Activated CD8-positive, alpha-beta memory T cell treated with anti-CD3 and anti-CD28 coated beads, Interleukin-2, amount 50 U/mL, for 4 hours (primary cell): ENCODE measurements at regions not wholly inside any gene's neighbourhood (a gene's known extent, or its start where the extent isn't known, plus 50 kb on each side); places are given as distances from the start of the nearest gene placed in this dataset.

Source experiments
- DNase-seq: peaks from one replicate; pipeline ENCODE4 v3.0.0-alpha.2; 2020

GRCh38 chr6:164195942-164196281 is 781.4 kb downstream of the QKI start:
- DNase-seq: no peak

DNA sequence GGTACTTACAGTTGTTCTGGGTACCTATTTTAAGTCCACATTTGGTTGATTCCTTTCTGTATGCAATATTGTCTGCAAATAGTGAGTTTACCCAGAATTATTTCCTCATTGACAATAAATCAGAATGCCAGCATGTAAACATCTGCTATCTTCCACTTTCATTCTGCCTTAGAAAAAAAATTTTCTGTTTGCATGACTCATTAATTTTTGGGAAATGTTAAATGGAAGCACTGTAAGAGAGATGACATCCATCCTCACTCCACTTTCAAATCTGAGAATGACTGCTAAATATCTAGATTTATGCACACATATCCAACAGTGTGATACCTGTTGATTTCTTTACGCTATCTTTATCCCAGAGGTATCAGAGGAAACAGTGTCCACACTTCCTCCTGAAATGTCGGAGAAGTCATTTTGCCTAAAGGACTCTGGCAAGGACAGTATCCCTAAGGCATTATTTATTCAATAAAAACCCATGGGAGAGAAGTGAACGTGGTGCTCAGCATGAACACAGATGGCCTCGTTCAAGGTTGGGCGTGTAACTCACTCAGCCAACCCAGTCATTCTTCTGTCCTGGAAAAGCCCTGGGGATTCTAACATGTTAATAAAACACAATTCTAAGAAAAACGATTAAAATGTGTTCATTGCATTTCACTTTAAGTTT is 780.9 kb downstream of the QKI start:
- DNase-seq: no peak

DNA sequence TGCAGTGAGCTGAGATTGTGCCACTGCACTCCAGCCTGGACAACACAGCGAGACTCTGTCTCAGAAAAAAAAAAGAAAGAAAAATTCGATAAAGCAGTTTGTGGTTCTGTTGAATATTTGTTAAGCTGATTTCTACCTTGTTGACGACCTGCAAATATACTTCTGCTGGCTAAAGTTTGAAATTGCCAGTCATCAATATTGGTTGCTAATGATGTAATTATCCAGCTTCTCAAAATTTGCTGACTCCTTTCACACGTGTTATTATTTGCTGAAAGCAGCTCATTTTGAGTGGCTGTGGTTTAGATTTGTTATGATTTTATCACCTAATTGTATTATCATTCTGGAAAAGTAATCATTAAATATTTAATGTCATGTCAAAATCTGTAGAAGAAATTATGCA is 774.3 kb downstream of the QKI start:
- DNase-seq: no peak

GRCh38 chr6:164185471-164185871 is 771.0 kb downstream of the QKI start:
- no peak for DNase-seq

DNA sequence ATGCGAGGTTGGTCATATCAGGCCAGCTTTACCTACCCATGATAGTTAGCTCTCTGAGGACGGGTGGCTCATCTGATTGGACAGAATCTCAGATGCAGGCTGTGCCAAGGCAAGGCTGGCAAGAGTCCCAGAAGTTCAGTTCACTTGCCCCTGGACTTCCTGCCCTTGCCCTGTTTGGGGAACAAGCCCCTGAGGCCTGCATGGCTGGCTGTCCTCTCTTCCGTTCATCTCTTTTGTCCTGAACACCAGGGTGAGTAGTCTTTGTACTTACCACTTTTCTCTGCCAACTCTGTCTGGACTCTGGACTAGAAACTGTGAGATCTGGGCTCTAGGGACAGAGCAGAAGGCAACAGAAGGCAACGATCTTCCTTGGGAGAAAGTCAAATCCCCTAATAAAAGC is 769.9 kb downstream of the QKI start:
- DNase-seq: no peak

DNA sequence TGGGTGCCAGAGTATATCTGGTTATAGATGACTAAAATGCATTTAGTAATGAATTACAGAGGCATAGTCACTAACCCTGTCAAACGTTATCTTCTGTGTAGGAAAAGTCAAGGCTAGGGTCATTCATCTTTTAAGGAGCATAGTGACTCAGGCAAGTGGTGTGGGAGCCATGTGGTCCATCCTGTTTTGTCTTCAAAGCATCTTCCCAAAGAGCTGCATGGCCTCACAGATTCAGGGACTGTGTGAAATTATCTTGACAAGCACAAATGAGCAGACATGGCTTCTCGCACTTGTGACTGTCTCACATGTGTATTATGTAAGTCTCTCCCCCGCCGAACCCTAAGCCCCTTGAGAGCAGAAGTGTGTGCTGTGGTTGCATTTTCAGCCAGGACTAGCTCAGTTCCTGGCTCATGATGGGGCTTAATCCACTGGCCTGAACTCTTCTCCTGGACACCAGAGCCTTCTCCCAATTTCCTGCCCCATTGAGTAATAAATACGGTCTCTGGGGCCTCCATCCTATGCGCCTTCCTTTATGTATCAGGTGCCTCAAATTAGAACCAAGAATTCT is 769.1 kb downstream of the QKI start:
- DNase-seq: no peak

DNA sequence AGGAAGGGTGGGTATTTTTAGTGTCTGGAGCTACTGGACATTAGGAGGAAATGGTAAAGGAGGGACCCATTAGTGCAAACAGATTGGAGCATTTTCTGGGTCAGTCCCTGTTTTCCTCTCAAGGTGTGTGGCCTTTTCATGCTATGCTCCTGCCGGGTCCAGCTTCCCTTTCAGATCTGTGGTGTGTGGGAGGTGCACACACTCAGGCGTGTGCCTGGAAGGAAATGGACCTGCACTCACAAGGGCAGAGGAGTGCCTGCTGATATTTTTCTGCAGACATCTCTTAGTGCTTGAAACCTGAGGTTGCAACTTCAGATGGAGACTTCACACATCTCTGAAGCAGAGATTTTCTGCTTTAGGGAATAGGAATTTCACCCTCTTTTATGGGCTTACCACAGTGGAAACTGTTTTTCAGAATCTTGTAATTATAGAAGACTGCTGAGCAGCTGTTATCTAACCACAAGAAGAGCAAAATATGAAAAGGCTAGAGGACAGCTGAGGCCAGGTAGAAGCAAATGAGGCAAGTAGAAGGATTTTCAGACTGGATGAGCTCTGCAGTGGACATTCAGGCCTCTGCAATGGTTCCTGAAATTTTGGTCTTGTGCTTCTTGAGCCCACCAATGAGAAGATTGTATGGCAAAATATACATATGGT is 764.3 kb downstream of the QKI start:
- DNase-seq: no peak

GRCh38 chr6:164169355-164169754 is 754.8 kb downstream of the QKI start:
- DNase-seq: no peak

- DNase-seq: no peak
Observed at GRCh38 chr6:164168595-164168994, 754.1 kb downstream of the QKI start.

GRCh38 chr6:164167873-164168405 is 753.4 kb downstream of the QKI start:
- no peak for DNase-seq

- DNase-seq: no peak
Observed at GRCh38 chr6:164166996-164167395, 752.5 kb downstream of the QKI start.

DNA sequence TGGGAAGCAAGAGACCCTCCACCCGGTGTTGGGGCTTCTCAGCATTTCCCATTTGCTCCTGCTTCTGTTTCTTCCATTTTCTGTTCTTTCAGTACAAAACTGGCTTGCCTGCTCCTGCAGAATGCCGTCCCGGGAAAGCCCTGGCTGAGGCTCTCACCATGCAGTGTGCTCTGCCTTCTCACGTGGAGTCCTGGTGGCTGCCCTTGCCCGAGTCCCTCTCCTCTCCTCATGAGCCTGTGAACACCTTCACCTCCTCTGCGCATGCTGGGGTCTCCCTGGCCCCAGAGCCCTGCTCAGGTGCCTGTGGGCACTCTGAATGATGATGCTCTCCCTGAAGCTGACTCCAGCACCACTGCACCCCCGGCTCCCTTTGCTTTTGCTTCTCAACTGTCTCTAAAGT is 752.0 kb downstream of the QKI start:
- no peak for DNase-seq

DNA sequence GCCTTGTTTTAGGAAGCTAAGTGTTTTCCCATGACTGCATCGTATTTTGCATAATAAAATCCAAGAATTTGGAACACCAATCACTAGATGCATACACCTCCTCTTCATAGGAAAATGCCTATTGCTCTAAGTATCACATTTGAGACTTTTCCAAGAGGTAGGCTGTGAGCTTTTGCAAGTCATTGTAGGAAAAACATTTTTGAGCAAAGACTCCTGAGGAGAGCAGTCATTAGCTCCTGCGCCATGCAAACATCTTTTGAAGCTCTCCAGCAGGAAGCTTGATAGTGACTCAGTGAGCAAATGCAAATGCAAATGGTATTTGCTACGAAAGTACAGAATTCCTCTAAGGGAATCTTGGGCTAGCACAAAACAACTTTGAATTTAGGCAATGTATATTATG is 750.4 kb downstream of the QKI start:
- no peak for DNase-seq

DNA sequence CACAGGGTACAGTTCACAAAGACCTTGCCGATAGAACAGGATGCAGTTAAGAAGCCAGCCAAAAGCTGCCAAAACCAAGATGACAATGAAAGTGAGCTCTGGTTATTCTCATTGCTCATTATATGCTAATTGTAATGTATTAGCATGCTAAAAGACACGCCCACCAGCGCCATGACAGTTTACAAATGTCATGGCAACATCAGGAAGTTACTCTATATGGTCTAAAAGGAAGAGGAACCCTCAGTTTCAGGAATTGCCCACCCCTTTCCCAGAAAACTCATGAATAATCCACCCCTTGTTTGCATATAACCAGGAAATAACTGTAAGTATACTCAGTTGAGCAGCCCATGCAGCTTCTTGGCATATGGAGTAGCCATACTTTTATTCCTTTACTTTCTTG is 748.7 kb downstream of the QKI start:
- DNase-seq: no peak

GRCh38 chr6:164159061-164159460 is 744.5 kb downstream of the QKI start:
- DNase-seq: no peak

DNA sequence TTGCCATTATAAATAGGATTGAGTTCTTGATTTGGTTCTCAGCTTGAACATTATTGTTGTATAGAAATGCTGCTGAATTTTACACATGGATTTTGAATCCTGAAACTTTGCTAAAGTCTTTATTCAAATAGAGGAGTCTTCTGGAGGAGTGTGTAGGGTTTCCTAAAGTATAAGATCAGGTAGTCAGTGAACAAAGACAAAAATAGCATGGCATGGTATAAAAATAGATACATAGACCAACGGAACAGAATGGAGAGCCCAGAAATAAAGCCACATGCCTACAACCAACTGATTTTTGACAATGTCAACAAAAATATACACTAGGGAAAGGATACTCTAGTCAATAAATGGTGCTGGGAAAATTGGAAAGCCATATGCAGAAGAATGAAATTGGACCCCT is 740.1 kb downstream of the QKI start:
- DNase-seq: no peak

DNA sequence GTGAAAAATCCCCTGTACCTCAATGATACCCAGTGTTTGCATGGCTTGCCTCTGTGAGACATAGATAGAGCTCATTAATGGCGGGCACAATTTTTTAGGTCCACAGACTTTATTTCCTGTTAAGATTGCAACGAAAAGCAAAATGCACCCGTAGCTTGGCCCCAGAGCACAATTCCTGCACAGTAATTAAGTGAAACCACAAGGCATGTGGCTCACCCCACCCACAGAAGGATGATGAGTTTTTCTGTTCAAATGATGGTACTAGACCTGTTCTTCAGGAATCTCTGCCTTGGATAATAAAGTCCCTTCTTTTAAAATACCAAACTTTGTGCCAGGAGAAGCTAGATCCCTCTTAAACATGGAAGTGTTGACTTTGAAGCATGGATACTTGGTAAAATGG is 738.1 kb downstream of the QKI start:
- no peak for DNase-seq

- no peak for DNase-seq
Observed at GRCh38 chr6:164151161-164152120, 736.9 kb downstream of the QKI start.

GRCh38 chr6:164150232-164150631 is 735.7 kb downstream of the QKI start:
- DNase-seq: no peak

DNA sequence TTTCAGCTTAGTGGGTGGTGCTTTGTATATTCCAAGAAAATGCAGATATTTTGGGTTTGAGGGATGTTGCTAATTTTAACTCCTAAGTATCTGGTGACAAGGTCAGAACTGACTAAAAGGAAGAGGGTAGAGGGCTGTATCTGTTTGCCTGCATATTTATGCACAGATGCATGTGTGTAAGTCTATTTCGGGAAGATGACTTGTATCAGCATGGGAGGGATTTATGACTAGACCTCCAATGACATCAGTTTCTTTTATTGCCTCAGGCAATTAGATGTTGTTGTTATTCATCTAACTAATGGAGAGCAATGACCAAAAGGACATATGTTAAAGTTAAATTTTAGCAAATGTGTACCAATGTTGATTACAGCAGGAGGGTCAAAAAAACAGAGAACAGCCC is 734.3 kb downstream of the QKI start:
- no peak for DNase-seq

GRCh38 chr6:164144316-164144715 is 729.8 kb downstream of the QKI start:
- DNase-seq: no peak

DNA sequence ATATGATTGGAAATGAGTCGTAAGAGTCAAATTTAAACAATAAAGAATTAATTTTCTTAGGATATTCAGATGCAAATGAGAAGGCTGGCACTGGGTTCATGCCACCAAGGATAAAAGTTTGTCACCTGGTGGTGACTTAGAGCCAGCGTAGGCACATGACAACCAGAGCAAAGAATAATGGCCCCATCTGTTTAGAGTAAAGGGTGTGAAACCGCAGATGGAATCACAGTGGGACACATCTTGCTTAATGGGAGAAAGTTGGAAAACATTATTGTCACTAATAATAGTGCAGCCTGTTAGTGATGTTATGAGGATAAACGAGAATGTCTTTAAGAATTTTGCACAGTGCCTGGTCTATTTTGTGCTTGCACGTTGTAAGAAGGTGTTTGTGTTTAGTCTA is 727.8 kb downstream of the QKI start:
- no peak for DNase-seq

DNA sequence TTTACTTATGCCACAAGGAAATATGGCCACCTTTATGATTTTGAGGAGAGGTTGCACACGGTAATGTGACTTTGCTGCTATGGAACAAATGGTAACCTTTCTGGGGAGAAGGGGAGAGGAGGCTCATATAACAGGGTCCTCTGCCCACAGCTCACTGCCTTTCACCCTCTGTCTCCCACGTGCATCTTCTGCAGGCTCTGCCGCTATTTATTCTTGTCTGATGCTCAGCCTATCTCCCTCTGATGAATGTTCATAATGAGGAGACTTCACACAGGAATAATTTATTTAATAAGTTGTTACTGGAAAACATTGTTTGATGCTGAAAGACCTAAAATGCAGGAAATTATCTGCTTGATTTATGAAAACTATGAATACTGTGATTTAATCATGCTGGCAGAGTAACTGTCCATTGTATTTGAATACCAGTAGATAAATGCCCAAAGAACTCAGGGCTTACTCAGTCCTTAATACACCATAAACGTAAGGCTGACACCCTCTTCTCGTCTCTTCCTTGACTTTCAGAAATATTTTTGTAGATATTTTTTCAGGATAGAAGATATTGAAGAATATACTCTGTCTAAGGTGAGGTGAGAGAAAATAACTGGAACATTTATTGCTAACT is 721.1 kb downstream of the QKI start:
- no peak for DNase-seq
